ENCODE measurements at regions not wholly inside any gene's neighbourhood (a gene's known extent, or its start where the extent isn't known, plus 50 kb on each side); places are given as distances from the start of the nearest gene placed in this dataset.

- no peaks in the 10 kb centered on the region for H3K27me3 ChIP-seq
- DNase-seq (no peak), ATAC-seq (no peak)
- no peak overlapping the region for H3K27ac ChIP-seq
- H3K4me3 ChIP-seq = no peak overlapping the region
- intact Hi-C loops (cut with DNase I; ENCODE audit: low total_unique reads) = no loop called here
- in situ Hi-C loops (cut with MboI; ENCODE audit: low sequenced_read_pairs in 4 of 4) = no loop called here
- no peaks in the 10 kb centered on the region for H3K36me3 ChIP-seq
- no peaks in the 10 kb centered on the region for H3K9me3 ChIP-seq
- no peak for TF ChIP-seq CTCF (IDR thresholded peaks at IDR 0.05 in 4 of 5, conservative IDR thresholded peaks at IDR 0.05 in 1 of 5)
- no peak for TF ChIP-seq POLR2A (IDR thresholded peaks at IDR 0.05)
- H3K4me1 ChIP-seq = no peaks in the 10 kb centered on the region
Observed at GRCh38 chr6:20350215-20350614, 51.5 kb upstream of the E2F3 start.

- Histone ChIP-seq H3K27ac (no peak overlapping the region), H3K4me1 (no peaks in the 10 kb centered on the region), H3K4me3 (no peak overlapping the region), H3K27me3 (no peaks in the 10 kb centered on the region), H3K9me3 (no peaks in the 10 kb centered on the region), H3K36me3 (no peaks in the 10 kb centered on the region)
- in situ Hi-C loops (cut with MboI; ENCODE audit: low sequenced_read_pairs in 4 of 4) (no loop called here), intact Hi-C loops (cut with DNase I; ENCODE audit: low total_unique reads) (no loop called here)
- ATAC-seq (no peak), DNase-seq (no peak)
- TF ChIP-seq POLR2A (IDR thresholded peaks at IDR 0.05) (no peak), CTCF (IDR thresholded peaks at IDR 0.05 in 4 of 5, conservative IDR thresholded peaks at IDR 0.05 in 1 of 5) (no peak)
Observed at GRCh38 chr6:20351534-20351933, 50.1 kb upstream of the E2F3 start.

Data from gastrocnemius medialis (tissue), 4 donors.